Stimulated activated memory B cell treated with anti-CD40 and anti-IgM and Interleukin-4, amounts not matched to agents 10 μg/mL and 1 μg/mL and 100 μg/mL, for 72 hours (primary cell): ENCODE measurements at regions not wholly inside any gene's neighbourhood (a gene's known extent, or its start where the extent isn't known, plus 50 kb on each side); places are given as distances from the start of the nearest gene placed in this dataset.

Experiments used
- ATAC-seq: fragments of 150-1000 bp; cut with Tn5 transposase; 2 replicates; pipeline ENCODE4 v1.10.0; 2021
- H3K27ac Mint-ChIP-seq: one replicate; pipeline ENCODE4 v1.8.0; 2022; ENCODE audit warnings: mild to moderate bottlenecking, mixed read lengths
- H3K27me3 Mint-ChIP-seq: one replicate; pipeline ENCODE4 v1.8.0; 2022; ENCODE audit warnings: mixed read lengths
- H3K36me3 Mint-ChIP-seq: one replicate; pipeline ENCODE4 v1.8.0; 2022; ENCODE audit warnings: mixed read lengths
- H3K4me1 Mint-ChIP-seq: one replicate; pipeline ENCODE4 v1.8.0; 2022; ENCODE audit warnings: mixed read lengths
- H3K4me3 Mint-ChIP-seq: one replicate; pipeline ENCODE4 v1.8.0; 2022; ENCODE audit warnings: mild to moderate bottlenecking, moderate library complexity, mixed read lengths
- H3K9me3 Mint-ChIP-seq: one replicate; pipeline ENCODE4 v1.8.0; 2022; ENCODE audit warnings: mixed read lengths

DNA sequence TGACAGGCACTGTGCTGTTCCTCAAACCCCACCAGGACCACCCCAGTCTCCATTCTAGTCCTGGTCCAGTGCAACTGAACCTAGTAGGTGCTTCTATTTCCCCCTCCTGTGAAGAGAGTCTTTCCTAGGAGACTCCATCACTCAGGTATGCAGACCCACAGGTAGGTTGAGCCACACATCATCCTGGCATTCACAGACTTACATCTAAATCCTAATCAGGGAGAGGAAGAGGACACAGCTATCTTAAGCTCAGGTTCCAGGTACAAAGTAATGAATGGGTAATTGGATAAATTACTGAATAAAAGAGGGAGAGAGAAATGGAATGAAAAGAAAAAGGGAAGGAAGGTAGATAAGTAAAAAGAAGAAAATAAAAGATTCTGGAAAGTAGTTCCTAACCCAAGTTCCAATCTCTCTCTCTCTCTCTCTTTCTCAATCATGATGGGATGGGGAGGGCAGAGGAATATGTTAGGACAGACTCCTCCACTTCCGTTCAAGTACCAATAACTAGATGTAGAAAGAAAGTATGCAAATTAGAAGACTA, 139.8 kb upstream of the NAMPT start:
- Mint-ChIP-seq H3K4me3 (peak overlapping the region; percentile 58), H3K9me3 (no peaks in the 10 kb centered on the region), H3K27me3 (no peaks in the 10 kb centered on the region), H3K4me1 (peaks cover 47% of the 10 kb centered on the region), H3K27ac (peak overlapping the region; percentile 92), H3K36me3 (no peaks in the 10 kb centered on the region)
- ATAC-seq: no peak

GRCh38 chr7:106423821-106424475, 139.2 kb upstream of the NAMPT start:
- Mint-ChIP-seq H3K36me3 (no peaks in the 10 kb centered on the region), H3K27me3 (no peaks in the 10 kb centered on the region), H3K27ac (peak overlapping the region; percentile 92), H3K4me3 (no peak overlapping the region), H3K4me1 (peaks cover 47% of the 10 kb centered on the region), H3K9me3 (no peaks in the 10 kb centered on the region)
- no peak for ATAC-seq

GRCh38 chr7:106423111-106423510, 138.3 kb upstream of the NAMPT start:
- Mint-ChIP-seq H3K4me3 (no peak overlapping the region), H3K4me1 (peaks cover 47% of the 10 kb centered on the region), H3K27me3 (no peaks in the 10 kb centered on the region), H3K36me3 (no peaks in the 10 kb centered on the region), H3K27ac (no peak overlapping the region), H3K9me3 (no peaks in the 10 kb centered on the region)
- ATAC-seq: no peak

DNA sequence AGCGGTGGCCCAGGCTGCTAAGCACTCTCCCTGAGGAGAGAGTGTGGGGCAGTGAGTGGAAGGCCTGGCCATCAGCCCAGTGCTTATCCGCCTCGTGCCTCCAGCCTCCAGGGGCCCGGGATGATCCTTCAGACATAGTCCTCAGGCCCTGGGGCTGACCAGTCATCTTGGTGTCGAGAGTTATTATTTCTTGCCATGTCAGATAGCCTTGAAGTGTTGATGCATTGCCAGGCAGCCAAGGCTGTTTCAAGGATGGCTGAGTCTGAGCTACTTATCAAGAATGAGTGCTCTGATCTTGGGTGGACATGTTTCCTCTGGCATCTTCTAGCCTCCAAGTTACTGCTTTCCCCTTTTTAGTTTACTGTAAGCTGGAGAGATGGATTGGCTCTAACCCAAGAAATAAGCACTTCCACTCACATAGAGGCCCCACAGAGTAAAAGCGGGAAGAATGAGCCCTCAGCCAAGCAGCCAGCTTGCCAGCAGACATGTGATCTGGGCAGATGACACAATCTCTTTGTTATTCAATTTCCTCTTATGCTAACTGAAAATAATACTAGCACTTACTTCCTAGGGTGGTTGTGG, 136.5 kb upstream of the NAMPT start:
- no peak overlapping the region for H3K4me3 Mint-ChIP-seq
- H3K27me3 Mint-ChIP-seq: no peaks in the 10 kb centered on the region
- peaks cover 44% of the 10 kb centered on the region for H3K4me1 Mint-ChIP-seq
- H3K27ac Mint-ChIP-seq: no peak overlapping the region
- peaks cover 4% of the 10 kb centered on the region for H3K36me3 Mint-ChIP-seq
- no peak for ATAC-seq
- H3K9me3 Mint-ChIP-seq: peaks cover 4% of the 10 kb centered on the region

- Mint-ChIP-seq H3K4me3 (no peak overlapping the region), H3K4me1 (peaks cover 39% of the 10 kb centered on the region), H3K36me3 (peaks cover 6% of the 10 kb centered on the region), H3K27ac (no peak overlapping the region), H3K27me3 (no peaks in the 10 kb centered on the region), H3K9me3 (peaks cover 6% of the 10 kb centered on the region)
- ATAC-seq: no peak
Observed at GRCh38 chr7:106420736-106421135, 136.0 kb upstream of the NAMPT start.

DNA sequence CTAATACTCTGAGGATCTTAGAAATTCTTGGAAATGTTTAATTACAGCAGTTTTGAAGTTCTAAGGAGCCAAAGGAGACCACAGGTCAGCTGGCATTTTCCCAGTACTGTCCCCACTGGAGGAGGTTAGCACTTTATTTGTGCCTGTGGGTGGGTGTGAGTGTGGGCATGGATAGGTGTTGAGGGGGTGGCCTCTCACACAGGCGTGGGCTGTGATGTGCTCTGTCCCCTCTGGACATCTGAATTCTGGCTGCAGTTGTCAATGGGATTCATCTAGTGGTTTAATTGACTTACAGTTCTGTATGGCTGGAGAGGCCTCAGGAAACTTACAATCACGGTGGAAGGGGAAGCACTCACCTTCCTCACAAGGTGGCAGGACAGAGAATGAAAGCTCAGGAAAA, 135.4 kb upstream of the NAMPT start:
- H3K9me3 Mint-ChIP-seq: peaks cover 9% of the 10 kb centered on the region
- H3K4me1 Mint-ChIP-seq: peaks cover 34% of the 10 kb centered on the region
- H3K4me3 Mint-ChIP-seq: no peak overlapping the region
- no peaks in the 10 kb centered on the region for H3K27me3 Mint-ChIP-seq
- H3K36me3 Mint-ChIP-seq: peaks cover 6% of the 10 kb centered on the region
- no peak overlapping the region for H3K27ac Mint-ChIP-seq
- no peak for ATAC-seq

- no peak overlapping the region for H3K27ac Mint-ChIP-seq
- H3K4me3 Mint-ChIP-seq: no peak overlapping the region
- peaks cover 10% of the 10 kb centered on the region for H3K9me3 Mint-ChIP-seq
- H3K36me3 Mint-ChIP-seq: peaks cover 6% of the 10 kb centered on the region
- H3K4me1 Mint-ChIP-seq: peaks cover 28% of the 10 kb centered on the region
- no peak for ATAC-seq
- no peaks in the 10 kb centered on the region for H3K27me3 Mint-ChIP-seq
Observed at GRCh38 chr7:106419455-106420182, 134.8 kb upstream of the NAMPT start.

- Mint-ChIP-seq H3K4me3 (no peak overlapping the region), H3K4me1 (peaks cover 21% of the 10 kb centered on the region), H3K36me3 (peaks cover 6% of the 10 kb centered on the region), H3K9me3 (peaks cover 10% of the 10 kb centered on the region), H3K27ac (no peak overlapping the region), H3K27me3 (no peaks in the 10 kb centered on the region)
- ATAC-seq: no peak
Observed at GRCh38 chr7:106418526-106418925, 133.7 kb upstream of the NAMPT start.

GRCh38 chr7:106418094-106418493, 133.3 kb upstream of the NAMPT start:
- H3K4me3 Mint-ChIP-seq: no peak overlapping the region
- no peak for ATAC-seq
- H3K4me1 Mint-ChIP-seq: peaks cover 21% of the 10 kb centered on the region
- peaks cover 6% of the 10 kb centered on the region for H3K36me3 Mint-ChIP-seq
- no peak overlapping the region for H3K27ac Mint-ChIP-seq
- peaks cover 10% of the 10 kb centered on the region for H3K9me3 Mint-ChIP-seq
- H3K27me3 Mint-ChIP-seq: no peaks in the 10 kb centered on the region

GRCh38 chr7:106417273-106417902, 132.6 kb upstream of the NAMPT start:
- Mint-ChIP-seq H3K4me1 (peaks cover 15% of the 10 kb centered on the region), H3K27me3 (no peaks in the 10 kb centered on the region), H3K36me3 (peaks cover 6% of the 10 kb centered on the region), H3K27ac (no peak overlapping the region), H3K4me3 (no peak overlapping the region), H3K9me3 (peaks cover 10% of the 10 kb centered on the region)
- ATAC-seq: no peak

DNA sequence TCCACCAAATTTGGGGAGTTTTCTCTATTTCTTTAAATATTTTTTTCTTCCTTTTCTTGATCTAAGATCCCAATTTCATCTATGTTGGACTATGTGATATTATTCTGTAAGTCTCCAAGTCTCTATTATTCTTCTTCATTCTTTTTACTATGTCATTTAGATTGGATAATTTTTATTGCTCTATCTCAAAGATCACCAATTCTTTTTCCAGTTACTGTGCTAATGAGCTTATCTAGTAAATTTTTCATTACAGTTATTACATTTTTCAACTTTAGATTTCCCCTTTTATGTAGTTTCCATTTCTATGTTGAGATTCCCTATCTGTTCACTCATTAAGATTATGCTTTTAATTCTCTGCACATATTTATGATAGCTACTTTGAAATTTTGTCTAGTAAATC, 131.6 kb upstream of the NAMPT start:
- Mint-ChIP-seq H3K4me1 (peaks cover 6% of the 10 kb centered on the region), H3K4me3 (no peak overlapping the region), H3K9me3 (peaks cover 10% of the 10 kb centered on the region), H3K27me3 (peaks cover 5% of the 10 kb centered on the region), H3K27ac (no peak overlapping the region), H3K36me3 (peaks cover 6% of the 10 kb centered on the region)
- no peak for ATAC-seq

DNA sequence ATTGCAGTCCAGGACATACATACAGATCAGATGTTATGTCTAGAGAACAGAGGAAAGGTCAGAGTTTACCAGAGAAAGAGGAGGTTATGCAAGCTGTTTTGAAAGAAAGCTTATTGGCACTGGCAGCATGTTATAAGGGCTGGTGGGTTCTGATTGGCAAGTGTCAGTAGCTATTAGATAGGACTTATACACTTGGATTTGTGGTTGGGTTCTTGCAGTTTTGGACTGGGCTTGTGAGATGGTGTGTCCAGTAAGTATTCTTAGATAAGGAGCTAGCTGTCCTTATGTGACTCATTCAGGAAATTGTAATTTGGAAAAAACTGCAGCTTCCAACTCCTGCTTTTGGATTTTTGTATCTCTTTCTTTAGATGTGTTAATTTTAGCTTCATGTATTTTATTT, 130.7 kb upstream of the NAMPT start:
- Mint-ChIP-seq H3K36me3 (peaks cover 6% of the 10 kb centered on the region), H3K4me3 (no peak overlapping the region), H3K27ac (no peak overlapping the region), H3K27me3 (peaks cover 15% of the 10 kb centered on the region), H3K9me3 (peaks cover 10% of the 10 kb centered on the region), H3K4me1 (no peaks in the 10 kb centered on the region)
- ATAC-seq: no peak

- Mint-ChIP-seq H3K36me3 (peaks cover 6% of the 10 kb centered on the region), H3K27me3 (peaks cover 19% of the 10 kb centered on the region), H3K9me3 (peaks cover 10% of the 10 kb centered on the region), H3K27ac (no peak overlapping the region), H3K4me1 (no peaks in the 10 kb centered on the region), H3K4me3 (no peak overlapping the region)
- no peak for ATAC-seq
Observed at GRCh38 chr7:106413446-106413845, 128.7 kb upstream of the NAMPT start.

- H3K36me3 Mint-ChIP-seq: no peaks in the 10 kb centered on the region
- H3K4me3 Mint-ChIP-seq: no peak overlapping the region
- peaks cover 5% of the 10 kb centered on the region for H3K9me3 Mint-ChIP-seq
- peaks cover 7% of the 10 kb centered on the region for H3K4me1 Mint-ChIP-seq
- ATAC-seq: no peak
- H3K27ac Mint-ChIP-seq: no peak overlapping the region
- H3K27me3 Mint-ChIP-seq: peaks cover 7% of the 10 kb centered on the region
Observed at GRCh38 chr7:106405697-106406141, 120.9 kb upstream of the NAMPT start.

- no peak for ATAC-seq
- H3K4me3 Mint-ChIP-seq: no peak overlapping the region
- H3K27me3 Mint-ChIP-seq: peaks cover 8% of the 10 kb centered on the region
- H3K4me1 Mint-ChIP-seq: peaks cover 7% of the 10 kb centered on the region
- H3K36me3 Mint-ChIP-seq: no peaks in the 10 kb centered on the region
- peaks cover 5% of the 10 kb centered on the region for H3K9me3 Mint-ChIP-seq
- H3K27ac Mint-ChIP-seq: no peak overlapping the region
Observed at GRCh38 chr7:106402898-106403297, 118.1 kb upstream of the NAMPT start.
